Fibroblast of pulmonary artery (primary cell): ENCODE measurements at regions not wholly inside any gene's neighbourhood (a gene's known extent, or its start where the extent isn't known, plus 50 kb on each side); places are given as distances from the start of the nearest gene placed in this dataset.

Source experiments
- DNase-seq: peaks from one replicate; pipeline ENCODE4 v3.0.0-alpha.2; 2010; ENCODE audit warnings: low read depth
- H3K4me3 ChIP-seq: replicated peaks from 2 replicates; pipeline ENCODE4 v1.5.1; 2011; ENCODE audit warnings: low read depth, mild to moderate bottlenecking, control low read depth, low read length, moderate library complexity
- CTCF ChIP-seq: IDR thresholded peaks from 2 replicates; pipeline ENCODE4 v1.5.1; 2011; ENCODE audit warnings: mild to moderate bottlenecking, control low read depth, low read length, inconsistent platforms; ENCODE audit errors: missing control alignments

GRCh38 chr2:235148201-235149170 is 196.7 kb downstream of the SH3BP4 start:
- H3K4me3 ChIP-seq: no peak overlapping the region
- no peak for DNase-seq
- no peak for TF ChIP-seq CTCF

- no peak for DNase-seq
- no peak overlapping the region for H3K4me3 ChIP-seq
- TF ChIP-seq CTCF: no peak
These were observed 197.4 kb downstream of the SH3BP4 start for GRCh38 chr2:235149240-235149659.

- DNase-seq: no peak
- no peak overlapping the region for H3K4me3 ChIP-seq
- no peak for TF ChIP-seq CTCF
These were observed 197.9 kb downstream of the SH3BP4 start for GRCh38 chr2:235149736-235150135.

GRCh38 chr2:235151152-235151551 is 199.3 kb downstream of the SH3BP4 start:
- H3K4me3 ChIP-seq: no peak overlapping the region
- TF ChIP-seq CTCF: no peak
- DNase-seq: no peak

GRCh38 chr2:235155163-235155562 is 203.3 kb downstream of the SH3BP4 start:
- no peak for TF ChIP-seq CTCF
- DNase-seq: no peak
- no peak overlapping the region for H3K4me3 ChIP-seq

- TF ChIP-seq CTCF: no peak
- DNase-seq: no peak
- no peak overlapping the region for H3K4me3 ChIP-seq
These were observed 204.2 kb downstream of the SH3BP4 start for GRCh38 chr2:235156055-235156454.
